NK-92 (cell line): ENCODE measurements at regions not wholly inside any gene's neighbourhood (a gene's known extent, or its start where the extent isn't known, plus 50 kb on each side); places are given as distances from the start of the nearest gene placed in this dataset.

ENCODE experiments used
- DNase-seq: peaks from one replicate; lab custom pipeline; 2025; ENCODE audit not compliant: unreplicated experiment; lab: John Stamatoyannopoulos, UW

GRCh38 chr4:83172371-83172770 is 57.8 kb upstream of the PLAC8 start:
- DNase-seq, result no peak

- DNase-seq, result no peak
These were observed 57.0 kb upstream of the PLAC8 start for GRCh38 chr4:83171436-83172039.

GRCh38 chr4:83170952-83171399 is 56.4 kb upstream of the PLAC8 start:
- no peak for DNase-seq
